ENCODE measurements at regions not wholly inside any gene's neighbourhood (a gene's known extent, or its start where the extent isn't known, plus 50 kb on each side); places are given as distances from the start of the nearest gene placed in this dataset.
"Not testable (repeated sequence)": the region's sequence is repeated elsewhere in the genome, so short reads cannot be mapped to it uniquely, and the experiment has no call there.

- no peak for DNase-seq
These were observed 275.5 kb upstream of the BOD1L1 start for GRCh38 chr4:13903061-13903460.

GRCh38 chr4:13903901-13904300, 276.4 kb upstream of the BOD1L1 start:
- DNase-seq: no peak

DNA sequence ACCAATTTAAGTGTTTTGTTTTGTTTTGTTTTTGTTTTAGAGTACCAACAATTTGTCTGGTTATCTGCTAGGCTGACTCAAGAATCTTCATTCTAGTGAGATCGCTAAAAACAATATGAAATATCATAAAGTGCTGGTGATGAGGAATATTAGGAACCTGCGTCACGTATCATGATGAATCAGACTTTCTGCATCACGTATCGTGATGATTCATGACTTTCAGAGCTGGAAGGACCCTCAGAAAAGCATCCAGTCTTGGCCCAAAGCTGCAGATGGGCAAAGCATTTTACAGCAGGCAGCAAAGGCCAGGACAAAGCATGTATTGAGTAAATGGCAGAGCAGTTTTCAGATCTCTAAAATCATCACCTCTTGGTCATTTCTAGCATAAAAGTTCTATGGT, 278.0 kb upstream of the BOD1L1 start:
- DNase-seq: no peak

DNA sequence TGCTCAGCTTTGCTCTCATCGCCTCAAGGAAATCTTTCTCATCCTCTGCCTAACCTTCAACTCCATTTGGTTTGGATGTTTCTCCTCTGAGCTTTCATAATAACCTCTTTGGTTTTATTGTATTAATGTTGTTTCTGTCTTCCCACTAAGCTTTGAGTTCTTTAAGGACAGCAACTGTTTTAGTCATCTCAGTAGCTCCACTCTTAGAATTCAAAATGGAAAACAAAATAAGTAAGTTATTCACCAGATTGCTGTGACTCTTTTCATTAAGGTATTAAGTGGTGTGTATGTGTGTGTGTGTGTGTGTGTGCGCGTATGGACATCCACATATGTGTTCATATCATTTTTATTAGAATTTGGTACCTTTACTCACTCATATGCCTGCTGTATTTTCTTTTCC, 279.2 kb upstream of the BOD1L1 start:
- DNase-seq: no peak

GRCh38 chr4:13907255-13907751, 279.8 kb upstream of the BOD1L1 start:
- no peak for DNase-seq

- no peak for DNase-seq
These were observed 280.9 kb upstream of the BOD1L1 start for GRCh38 chr4:13908455-13908854.

DNA sequence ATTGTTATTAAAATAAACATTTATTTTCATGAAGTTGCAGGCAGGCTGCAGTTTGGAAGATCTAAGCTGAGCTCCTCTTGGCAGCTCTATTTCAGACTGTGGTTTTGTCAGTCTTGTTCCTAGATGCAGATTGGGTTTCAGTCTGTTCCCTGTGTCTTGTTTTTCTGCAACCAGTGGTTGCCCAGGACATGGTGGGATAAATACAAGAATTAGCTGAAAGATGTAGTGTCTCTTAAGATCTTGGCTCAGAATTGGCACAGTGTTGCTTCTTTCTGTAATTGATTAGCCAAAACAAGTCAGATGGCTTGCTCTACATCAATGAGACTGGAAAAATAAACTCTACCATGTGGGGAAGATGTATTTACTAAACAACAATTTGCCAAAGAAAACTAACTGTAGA, 283.0 kb upstream of the BOD1L1 start:
- no peak for DNase-seq

DNA sequence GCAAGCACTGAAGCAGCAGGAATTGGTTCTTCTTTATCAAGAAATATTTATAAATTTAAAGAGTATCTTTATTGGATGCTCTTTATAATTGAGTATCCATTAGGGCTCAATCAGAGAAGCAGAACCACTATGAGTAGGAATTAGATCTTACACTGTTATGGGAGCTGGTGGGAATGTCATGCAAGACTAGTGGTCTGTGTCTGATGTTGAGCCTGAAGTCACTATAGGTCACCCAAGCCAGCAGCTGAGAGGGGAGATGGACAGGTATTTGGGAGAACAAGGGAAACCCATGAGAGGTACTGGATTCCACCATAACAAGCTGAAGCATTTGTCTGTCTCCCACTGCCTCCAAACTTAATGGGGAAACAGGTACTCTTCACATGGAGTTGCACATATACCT, 283.7 kb upstream of the BOD1L1 start:
- DNase-seq: no peak

- DNase-seq: no peak
These were observed 285.0 kb upstream of the BOD1L1 start for GRCh38 chr4:13912436-13912925.

- DNase-seq: no peak
These were observed 285.4 kb upstream of the BOD1L1 start for GRCh38 chr4:13912966-13913365.

- no peak for DNase-seq
These were observed 289.5 kb upstream of the BOD1L1 start for GRCh38 chr4:13917015-13917414.

DNA sequence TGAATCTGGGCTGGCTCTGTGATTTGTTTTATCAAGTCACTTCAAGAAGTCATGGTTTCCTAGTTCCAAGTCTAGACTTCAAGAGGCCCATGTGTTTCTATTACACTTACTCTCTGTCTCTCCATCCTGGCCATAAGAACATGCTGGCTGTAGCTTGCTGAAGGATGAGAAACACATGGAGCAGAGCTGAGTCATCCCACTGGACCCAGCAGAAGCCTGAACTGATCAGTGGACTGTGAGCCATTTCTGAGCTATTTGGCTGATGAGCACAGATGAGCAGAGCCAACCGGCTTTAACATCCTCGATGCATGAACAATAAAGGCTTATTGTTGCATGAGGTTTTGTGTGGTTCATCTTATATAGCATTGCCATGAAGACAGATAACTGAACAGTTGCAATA, 290.6 kb upstream of the BOD1L1 start:
- no peak for DNase-seq

GRCh38 chr4:13918991-13919441, 291.5 kb upstream of the BOD1L1 start:
- no peak for DNase-seq

DNA sequence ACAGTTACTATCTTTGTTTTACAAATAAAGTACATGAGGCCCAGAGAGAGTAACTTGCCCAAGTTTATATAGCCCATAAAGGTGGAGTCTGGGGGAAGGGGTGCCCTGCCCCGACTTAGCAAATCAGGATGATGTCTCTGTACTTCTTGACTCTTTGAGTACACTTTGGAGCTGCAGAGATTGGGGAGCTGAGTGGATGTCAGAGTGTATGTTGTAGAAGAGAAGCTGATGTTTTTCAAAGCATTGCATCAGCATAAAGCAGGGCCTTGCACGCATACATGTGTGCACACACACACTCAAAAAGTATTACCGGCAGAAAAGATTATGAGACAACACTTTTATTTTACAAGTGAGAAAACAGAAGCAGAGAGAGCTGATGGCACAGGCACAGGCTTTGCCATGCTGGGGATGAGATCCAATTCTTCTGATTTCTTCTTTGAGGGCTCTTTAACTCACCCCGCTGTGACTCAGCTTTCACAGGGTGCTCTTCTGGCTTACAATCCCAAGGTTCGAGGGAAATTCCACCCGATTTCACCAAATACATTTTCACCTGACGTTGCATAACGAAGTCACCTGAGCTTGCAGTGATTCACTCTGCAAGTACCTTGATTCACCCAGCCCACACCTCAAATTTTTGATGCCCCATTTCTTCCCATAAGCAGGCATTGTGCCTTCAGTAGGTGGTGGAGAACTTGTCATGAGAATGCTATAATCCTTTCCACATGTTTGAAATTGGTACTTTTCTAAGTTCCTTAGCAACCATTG, 292.8 kb upstream of the BOD1L1 start:
- DNase-seq: no peak

GRCh38 chr4:13920901-13921300, 293.4 kb upstream of the BOD1L1 start:
- DNase-seq: no peak

DNA sequence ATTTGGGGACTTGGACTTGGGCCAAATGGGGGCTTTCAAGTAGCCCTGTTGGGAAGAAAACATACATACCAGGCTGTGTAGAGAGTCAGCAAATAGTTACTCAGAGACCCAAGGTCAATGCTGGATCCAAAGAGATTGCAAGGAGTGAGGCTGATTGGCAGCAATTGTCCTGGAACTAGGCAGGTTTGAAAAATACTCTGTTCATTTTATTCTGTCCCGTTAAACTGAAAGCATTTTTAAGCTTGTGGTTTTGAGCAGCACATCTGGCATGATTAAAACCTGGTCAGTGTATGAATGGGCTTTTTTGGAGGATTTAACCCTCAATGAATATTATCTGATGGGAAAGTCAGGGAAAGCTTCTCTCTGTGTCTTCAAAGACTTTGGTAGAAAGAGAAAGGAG, 294.3 kb upstream of the BOD1L1 start:
- DNase-seq: no peak

GRCh38 chr4:13922459-13922858, 294.9 kb upstream of the BOD1L1 start:
- no peak for DNase-seq

- DNase-seq: no peak
These were observed 295.5 kb upstream of the BOD1L1 start for GRCh38 chr4:13922873-13923645.

GRCh38 chr4:13924900-13925299, 297.4 kb upstream of the BOD1L1 start:
- DNase-seq: not testable (repeated sequence)

- DNase-seq: no peak
These were observed 300.7 kb upstream of the BOD1L1 start for GRCh38 chr4:13928214-13928613.

DNA sequence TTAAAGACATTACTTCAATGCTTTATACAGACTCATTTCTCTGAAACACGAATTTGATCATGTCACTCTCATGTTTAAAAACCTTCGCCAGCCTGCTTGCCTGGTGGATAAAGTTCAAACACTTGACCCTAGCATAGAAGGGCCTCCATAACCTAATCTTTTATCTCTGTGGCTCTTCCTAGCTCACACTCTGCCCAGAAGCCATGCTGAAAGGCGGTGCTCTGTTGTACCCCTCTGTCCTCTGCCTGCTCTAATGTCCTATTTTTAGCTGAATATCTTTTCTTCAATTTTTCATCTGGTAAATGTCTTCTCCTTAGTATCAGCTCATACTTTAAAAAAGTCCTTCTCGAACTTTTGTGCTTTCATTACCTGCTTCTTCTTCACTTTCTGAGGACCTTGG, 302.6 kb upstream of the BOD1L1 start:
- no peak for DNase-seq

- no peak for DNase-seq
These were observed 305.7 kb upstream of the BOD1L1 start for GRCh38 chr4:13933191-13933590.

DNA sequence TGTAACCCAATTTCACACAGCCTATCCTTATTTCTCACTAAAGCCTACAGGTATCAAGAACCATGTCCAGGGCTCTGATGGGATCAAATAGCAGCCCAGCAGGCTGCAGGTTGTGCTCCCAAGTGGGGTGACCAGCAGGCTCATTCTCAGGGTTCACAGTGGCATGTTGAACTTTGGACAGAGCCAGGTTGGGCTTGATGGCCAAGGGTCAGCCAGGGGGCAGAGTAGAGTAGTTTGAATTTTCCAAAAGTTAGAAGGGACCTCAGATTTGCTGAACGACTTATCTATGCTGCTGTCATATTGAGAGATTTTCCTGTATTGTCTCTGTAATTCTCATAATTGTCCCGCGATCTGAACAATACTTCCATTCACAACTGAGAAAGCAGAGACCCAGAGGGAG, 310.8 kb upstream of the BOD1L1 start:
- DNase-seq: no peak

DNA sequence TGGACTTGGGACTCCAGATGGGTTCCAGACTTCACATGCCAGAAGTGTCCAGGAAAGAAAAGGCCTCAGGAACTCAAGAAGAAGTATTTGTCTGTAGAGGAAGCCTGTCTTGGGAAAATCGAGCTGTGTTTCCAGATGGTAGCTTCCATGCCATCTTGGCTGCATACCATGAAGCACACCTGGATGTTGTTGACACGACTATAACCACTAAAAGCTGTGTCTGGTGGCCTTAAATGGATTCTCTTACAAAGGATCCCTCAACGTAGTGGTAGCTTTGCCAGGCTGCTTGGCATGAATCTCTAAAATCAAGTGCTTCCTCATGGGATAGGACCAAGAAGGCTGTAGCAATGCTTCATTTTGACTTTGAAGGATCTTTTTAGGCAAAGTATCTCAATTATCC, 313.4 kb upstream of the BOD1L1 start:
- DNase-seq: no peak
